Fibroblast of mammary gland (primary cell): ENCODE measurements at regions not wholly inside any gene's neighbourhood (a gene's known extent, or its start where the extent isn't known, plus 50 kb on each side); places are given as distances from the start of the nearest gene placed in this dataset.

ENCODE experiments used
- DNase-seq: peaks from one replicate; pipeline ENCODE4 v3.0.0-alpha.2; 2010; ENCODE audit warnings: low read depth
- H3K4me3 ChIP-seq: 2 replicates; pipeline ENCODE4 v1.5.1; 2011; ENCODE audit warnings: low read depth, mild to moderate bottlenecking, low read length, moderate library complexity; ENCODE audit not compliant: control insufficient read depth
- TF ChIP-seq, protein P1 (sequence below): conservative IDR thresholded peaks from 2 replicates; pipeline ENCODE4 v1.5.1; 2011; ENCODE audit warnings: low read depth, low read length, inconsistent platforms; ENCODE audit not compliant: control insufficient read depth, insufficient read depth

DNA sequence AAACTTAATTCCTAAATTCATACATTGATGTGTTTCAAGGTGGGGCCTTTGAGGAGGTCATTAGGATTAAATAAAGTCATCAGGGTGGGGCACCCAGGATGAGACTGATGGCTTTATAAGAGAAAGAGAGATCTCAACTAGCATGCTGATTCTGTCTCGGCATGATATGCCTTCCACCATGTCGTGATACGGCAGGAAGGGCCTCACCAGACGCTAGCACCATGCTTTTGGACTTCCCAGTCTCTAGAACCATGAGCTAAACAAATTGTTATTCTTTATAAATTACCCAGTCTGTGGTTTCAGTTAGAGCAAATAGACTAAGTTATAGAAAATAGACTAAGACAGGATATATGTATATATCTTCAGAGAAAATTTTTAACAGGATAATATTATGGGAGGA, 759.6 kb downstream of the MED13L start:
- DNase-seq: no peak
- TF ChIP-seq, protein P1, sequence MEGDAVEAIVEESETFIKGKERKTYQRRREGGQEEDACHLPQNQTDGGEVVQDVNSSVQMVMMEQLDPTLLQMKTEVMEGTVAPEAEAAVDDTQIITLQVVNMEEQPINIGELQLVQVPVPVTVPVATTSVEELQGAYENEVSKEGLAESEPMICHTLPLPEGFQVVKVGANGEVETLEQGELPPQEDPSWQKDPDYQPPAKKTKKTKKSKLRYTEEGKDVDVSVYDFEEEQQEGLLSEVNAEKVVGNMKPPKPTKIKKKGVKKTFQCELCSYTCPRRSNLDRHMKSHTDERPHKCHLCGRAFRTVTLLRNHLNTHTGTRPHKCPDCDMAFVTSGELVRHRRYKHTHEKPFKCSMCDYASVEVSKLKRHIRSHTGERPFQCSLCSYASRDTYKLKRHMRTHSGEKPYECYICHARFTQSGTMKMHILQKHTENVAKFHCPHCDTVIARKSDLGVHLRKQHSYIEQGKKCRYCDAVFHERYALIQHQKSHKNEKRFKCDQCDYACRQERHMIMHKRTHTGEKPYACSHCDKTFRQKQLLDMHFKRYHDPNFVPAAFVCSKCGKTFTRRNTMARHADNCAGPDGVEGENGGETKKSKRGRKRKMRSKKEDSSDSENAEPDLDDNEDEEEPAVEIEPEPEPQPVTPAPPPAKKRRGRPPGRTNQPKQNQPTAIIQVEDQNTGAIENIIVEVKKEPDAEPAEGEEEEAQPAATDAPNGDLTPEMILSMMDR: no peak
- no peak overlapping the region for H3K4me3 ChIP-seq

DNA sequence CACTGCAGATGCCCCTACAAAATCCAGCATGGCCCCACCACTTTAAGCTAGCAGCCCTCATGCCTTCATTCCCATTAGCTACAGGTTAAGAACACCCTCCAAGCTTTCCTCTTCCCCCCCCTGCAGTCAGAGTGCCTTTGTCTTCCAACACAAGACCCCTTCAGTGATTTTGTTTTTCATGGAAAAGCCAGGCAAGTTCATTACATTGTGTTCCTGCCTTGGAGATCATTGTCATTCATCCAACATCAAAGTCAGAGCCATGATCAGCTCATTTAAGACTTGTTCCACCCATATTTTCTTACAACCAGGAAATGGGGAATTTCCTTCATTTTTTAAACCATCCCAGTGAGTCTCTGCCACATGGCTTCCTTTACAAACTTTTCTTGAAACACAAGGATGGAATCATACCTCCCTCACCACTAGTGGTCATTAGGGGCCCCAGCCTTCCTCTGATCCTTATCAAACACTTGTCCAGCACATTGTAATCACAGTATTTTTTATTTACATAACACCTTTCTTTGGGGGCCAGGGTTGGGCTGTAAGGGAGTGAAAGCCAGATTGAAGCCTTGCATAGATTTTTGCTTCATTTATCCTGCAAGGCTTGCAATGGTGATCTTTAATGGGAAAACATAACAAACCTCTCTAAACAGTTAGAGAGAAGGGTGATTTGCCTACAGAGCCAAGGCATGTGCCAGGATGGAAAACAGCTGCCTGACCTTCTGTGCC, 765.3 kb downstream of the MED13L start:
- no peak overlapping the region for H3K4me3 ChIP-seq
- TF ChIP-seq, protein P1: no peak
- DNase-seq: no peak

DNA sequence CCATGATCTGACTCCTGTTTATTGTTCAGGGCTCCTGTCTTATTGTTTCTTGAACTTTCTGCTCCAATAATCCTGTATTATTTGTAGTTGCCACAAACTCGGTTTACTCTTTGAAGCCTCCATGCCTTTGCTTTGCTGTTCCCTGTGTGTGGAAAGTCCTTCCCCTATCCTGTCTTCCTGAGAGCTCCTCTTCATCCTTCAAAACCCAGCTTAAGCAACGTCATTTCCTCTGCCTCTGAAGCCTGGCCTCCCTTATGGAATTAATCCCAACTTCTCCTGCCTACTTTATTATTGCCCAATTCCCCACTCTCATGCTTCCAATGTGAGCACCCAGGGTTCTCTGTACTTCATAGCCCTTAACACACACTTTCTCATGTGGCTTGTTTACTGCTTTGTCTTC, 766.2 kb downstream of the MED13L start:
- TF ChIP-seq, protein P1: no peak
- no peak for DNase-seq
- H3K4me3 ChIP-seq: no peak overlapping the region

DNA sequence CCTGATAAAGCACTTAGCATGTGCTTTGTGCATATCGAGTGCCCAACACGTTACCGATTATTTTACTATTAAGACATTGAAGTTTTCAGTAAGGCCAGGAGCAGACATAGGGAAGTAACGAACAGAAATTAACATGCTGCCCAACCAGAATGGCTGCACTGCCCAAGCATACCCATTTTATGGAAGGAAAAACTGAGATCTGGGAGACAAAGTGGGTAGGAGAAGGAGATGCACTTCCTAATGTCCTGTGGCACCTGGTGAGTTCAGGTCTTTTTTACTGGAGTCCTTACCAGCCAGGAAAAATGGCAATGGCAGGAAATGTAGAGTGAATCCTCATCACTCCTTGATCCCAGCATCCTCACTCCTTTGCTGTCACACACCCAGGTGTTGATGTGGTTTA, 768.5 kb downstream of the MED13L start:
- H3K4me3 ChIP-seq: no peak overlapping the region
- TF ChIP-seq, protein P1: no peak
- DNase-seq: no peak

DNA sequence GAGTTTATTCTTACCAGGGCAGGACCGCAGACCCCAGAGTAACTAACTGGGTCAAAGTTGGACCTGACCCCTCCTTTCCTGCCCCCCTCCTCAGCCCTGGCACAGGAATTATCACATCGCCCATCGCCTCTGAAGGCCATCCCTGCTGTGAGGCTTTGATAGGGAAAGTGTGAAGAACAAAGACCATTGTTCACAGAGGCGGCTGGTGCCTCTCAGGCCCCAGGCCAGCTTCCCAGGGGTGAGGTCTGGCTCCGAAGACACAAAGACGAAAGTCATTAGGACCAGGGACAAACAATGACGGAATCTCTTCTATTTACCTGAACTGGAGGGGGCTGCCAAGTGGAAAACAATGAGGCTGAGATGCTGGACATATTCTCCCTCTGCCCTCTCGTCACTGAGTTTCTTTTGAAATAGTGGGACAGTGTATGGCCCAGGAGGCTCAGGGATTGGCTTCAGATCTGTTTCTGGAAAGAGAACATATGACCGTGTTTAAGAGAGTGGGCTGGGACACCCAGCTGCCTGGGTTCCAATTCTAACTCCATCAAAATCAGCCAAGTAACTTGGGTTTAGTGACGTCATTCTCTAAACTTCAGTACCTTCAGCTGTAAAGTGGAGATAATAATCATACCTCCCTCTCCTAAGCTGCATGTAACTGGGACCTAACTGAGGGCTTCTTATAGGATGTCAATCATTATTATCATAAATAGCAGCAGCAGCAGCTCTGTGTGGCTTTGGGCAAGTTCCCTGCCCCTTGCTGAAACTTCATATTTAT, 769.4 kb downstream of the MED13L start:
- DNase-seq: no peak
- TF ChIP-seq, protein P1: no peak
- no peak overlapping the region for H3K4me3 ChIP-seq

DNA sequence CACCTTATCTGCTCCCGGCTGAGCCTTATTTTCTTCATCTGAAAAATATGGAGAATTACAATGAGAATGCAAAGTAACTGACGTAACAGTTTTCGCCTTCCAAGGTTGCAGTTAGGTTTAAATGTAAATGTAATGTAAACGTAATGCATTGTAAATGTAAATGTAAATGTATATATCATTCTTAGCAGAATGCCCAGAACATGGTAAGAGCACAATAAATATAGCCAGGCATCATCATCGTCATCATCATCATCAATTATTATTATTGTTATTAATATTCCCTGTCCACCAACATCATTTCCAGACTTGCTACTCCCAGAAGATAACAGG, 770.0 kb downstream of the MED13L start:
- no peak overlapping the region for H3K4me3 ChIP-seq
- DNase-seq: no peak
- TF ChIP-seq, protein P1: no peak
